HG02938 (cell line): ENCODE measurements at regions not wholly inside any gene's neighbourhood (a gene's known extent, or its start where the extent isn't known, plus 50 kb on each side); places are given as distances from the start of the nearest gene placed in this dataset.
"Not testable (repeated sequence)": the region's sequence is repeated elsewhere in the genome, so short reads cannot be mapped to it uniquely, and the experiment has no call there.

ENCODE experiments used
- ATAC-seq: cut with Tn5 transposase; IDR thresholded peaks from one replicate; pipeline ENCODE4 v1.9.1; 2021; ENCODE audit warnings: mild to moderate bottlenecking, moderate library complexity; ENCODE audit not compliant: unreplicated experiment

DNA sequence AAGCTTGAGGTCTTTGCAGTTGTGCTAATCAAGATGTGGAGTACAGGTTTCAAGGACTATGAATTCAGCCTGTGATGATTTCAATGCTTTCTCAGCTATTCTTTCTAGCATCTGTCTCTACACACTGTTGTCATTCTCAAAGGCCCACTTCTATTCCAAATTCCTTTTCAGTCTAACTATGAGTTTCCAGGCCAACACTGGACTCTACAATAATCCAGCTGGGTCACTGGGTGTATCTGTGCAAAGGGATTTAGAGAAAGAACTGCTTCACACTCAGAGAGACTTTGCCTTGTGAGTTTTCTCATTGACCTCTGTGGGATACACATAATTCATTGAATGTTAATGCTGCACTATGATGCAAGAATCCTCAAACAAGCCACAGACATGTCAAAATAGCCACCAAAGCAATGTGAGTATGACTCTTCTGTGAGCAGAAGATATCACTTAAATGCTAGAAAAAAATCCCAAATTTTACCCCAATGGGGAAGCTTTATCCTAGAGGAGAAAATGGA lies 171.8 kb upstream of the CLNK start:
- no peak for ATAC-seq

- ATAC-seq = no peak
Measured at GRCh38 chr4:10853196-10853595, 168.6 kb upstream of the CLNK start.

GRCh38 chr4:10841697-10842096 lies 157.1 kb upstream of the CLNK start:
- ATAC-seq = no peak

GRCh38 chr4:10837151-10837550 lies 152.6 kb upstream of the CLNK start:
- ATAC-seq = no peak

DNA sequence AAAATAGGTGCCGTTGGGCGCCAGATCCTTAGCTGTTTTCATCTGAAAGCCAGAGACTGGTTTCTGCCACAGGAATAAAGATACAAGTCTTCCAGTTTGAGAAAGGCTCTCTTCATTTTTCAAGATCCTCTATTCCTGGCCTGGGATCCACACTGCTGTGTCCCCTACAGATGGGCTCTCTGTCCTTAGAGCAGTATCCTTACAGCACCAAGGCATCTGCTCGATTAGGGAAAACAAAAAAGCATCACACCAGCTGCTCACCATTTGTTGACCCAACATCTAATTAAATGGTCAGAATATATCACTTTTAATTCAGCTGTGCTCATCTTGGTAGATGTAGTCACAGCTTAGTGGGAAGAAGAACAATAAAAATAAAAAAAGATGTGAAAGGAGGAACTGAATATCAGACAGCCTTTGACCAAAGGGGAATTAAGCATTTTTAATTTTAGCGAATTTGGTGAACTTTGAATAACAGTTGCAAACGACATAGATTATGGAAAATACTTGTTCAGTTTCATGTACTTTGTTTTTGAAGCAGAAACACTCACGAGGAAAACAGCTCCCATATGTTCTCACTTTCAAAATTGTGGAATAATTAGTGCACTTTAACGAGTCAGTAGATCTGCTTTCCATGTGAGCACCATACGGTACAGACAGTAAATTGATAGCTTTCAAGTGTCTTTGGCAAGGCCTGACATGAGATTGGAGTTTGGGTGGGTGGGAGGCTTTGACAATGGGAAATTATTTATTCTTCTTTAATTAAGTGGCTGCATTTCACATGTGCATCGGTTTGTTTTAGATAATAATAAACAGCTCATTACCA lies 148.4 kb upstream of the CLNK start:
- ATAC-seq = no peak

- ATAC-seq = no peak
Measured at GRCh38 chr4:10831727-10832408, 147.3 kb upstream of the CLNK start.

DNA sequence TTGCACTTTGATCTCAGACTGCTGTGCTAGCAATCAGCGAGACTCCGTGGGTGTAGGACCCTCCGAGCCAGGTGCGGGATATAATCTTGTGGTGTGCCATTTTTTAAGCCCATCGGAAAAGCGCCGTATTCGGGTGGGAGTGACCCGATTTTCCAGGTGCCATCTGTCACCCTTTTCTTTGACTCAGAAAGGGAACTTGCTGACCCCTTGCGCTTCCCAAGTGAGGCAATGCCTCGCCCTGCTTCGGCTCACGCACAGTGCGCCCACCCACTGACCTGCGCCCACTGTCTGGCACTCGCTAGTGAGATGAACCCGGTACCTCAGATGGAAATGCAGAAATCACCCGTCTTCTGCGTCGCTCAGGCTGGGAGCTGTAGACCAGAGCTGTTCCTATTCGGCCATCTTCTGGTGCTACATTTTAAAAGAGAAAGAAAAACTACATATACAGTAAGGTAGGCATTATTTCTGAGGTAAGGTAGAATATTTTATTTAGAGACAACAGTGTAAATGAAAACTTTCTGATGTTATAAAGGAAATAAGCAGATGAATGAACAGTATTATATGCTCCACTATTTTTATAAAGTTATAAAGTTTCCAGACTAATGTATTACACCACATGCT lies 144.5 kb upstream of the CLNK start:
- not testable (repeated sequence) for ATAC-seq

DNA sequence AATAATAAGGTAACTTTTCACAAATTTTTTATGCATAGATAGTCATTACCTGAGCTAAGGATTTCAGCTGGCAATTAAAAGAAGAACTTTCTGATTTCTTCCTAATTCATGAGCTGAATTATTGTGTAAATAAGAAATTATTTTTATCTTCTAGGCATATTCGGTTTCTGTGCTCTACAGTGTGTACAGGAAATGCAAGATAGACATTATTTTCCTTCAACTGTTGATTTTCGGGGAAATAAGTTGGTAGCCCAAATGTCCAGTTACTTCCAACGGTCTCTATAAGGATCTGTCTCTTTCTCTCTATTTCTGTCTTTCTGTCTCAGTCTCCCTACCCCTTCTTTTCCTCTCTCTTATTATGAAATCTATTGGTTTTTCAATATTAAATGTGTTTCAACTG lies 137.3 kb upstream of the CLNK start:
- ATAC-seq = no peak

- ATAC-seq = no peak
Measured at GRCh38 chr4:10816571-10816970, 132.0 kb upstream of the CLNK start.

DNA sequence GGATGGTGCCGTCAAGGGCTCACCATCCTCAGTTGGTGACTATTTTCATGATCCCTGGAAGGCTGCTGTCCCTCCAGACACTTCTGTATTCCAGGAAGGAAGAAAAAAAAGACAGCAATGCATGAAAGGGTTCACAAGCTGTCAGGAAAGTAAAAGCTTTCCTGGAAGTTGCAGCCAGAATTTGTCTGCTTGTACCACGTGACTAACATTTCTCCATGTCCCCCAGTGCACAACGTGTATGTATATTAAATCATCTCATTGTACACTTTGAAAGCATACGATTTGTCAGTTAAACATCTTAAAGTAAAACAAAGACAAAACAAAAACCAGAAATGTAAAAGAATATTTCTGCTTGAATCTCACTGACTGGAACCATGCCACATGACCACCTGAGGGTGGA lies 127.4 kb upstream of the CLNK start:
- no peak for ATAC-seq

DNA sequence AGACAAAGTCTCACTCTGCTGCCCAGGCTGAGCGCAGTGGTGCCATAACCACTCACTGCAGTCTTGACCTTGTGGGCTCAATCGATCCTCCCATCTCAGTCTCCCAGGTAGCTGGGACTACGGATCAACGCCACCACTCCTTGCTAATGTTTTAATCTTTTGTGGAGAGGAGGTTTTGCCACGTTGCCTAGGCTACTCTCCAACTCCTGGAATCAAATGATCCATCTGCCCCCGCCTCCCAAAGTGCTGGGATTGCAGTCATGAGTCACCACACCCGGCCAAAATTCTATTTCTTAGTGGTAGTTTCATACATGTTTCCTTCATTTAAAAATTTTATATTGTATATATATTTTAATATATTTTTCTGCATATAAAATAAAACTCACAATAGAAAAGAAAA lies 125.8 kb upstream of the CLNK start:
- no peak for ATAC-seq

- peak; percentile 80 for ATAC-seq
Measured at GRCh38 chr4:10809905-10810304, 125.3 kb upstream of the CLNK start.

DNA sequence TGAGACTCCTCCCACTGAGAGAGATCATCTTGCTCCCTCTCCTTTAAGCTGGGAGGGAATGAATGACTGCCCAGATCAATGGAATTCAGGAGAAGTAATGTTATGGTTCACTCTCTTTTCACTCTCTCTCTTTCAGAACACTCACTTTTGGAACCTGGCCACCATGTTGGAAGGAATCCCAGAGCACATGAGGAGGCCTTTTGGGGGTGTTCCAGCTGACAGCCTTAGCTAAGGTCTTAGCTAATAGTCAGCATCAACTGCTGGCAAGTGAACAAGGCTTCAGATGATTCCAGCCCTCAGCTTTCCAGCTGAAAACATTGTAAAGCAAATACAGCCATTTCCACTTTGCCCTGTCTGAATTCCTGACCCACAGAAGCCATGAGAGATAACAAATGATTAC lies 124.0 kb upstream of the CLNK start:
- ATAC-seq = no peak

DNA sequence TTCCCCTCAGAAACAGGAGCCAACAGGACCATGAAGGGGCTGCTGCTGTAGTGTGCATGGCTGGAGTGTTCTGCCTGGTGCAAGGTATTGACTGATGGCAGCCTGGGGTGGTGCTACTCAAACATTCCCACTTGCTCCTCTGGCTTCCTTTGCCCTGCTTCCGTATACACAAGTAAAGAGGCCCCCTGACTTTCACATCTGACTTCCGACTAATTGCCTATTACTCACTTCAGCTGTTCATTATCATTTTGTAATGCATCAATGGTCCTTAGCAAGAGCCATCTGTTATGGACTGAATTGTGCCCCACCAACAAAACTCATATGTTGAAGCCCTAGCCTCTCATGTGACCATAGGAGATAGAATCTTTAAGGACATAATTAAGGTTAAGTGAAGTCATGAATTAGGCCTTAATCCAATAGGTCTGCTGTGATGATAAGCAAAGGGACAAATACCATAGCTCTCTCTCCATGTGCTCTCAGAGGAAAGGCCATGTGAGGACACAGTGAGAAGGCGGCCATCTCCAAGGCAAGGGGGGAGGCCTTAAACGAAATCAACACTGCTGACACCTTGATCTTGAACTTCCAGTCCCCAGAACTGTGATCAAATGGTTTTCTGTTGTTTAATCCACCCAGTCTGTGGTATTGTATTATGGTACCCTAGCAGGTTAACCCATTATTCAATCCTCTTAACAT lies 122.5 kb upstream of the CLNK start:
- no peak for ATAC-seq

- ATAC-seq = no peak
Measured at GRCh38 chr4:10803713-10804343, 119.3 kb upstream of the CLNK start.

DNA sequence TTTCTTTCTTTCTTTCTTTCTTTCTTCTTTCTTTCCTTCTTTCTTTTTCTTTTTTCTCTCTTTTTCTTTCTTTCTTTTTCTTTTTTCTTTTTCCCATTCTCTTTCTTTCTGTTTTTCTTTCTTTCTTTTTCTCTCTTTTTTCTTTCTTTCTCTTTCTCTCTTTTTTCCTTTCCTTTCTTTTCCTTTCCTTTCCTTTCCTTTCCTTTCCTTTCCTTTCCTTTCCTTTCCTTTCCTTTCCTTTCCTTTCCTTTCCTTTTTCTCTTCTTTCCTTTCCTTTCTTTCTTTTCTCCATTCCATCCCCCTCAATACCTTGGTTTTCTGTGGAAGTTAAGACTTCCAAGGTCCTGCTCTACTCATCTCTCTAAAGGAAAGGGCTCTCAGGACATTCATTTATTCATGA lies 102.8 kb upstream of the CLNK start:
- ATAC-seq = no peak

DNA sequence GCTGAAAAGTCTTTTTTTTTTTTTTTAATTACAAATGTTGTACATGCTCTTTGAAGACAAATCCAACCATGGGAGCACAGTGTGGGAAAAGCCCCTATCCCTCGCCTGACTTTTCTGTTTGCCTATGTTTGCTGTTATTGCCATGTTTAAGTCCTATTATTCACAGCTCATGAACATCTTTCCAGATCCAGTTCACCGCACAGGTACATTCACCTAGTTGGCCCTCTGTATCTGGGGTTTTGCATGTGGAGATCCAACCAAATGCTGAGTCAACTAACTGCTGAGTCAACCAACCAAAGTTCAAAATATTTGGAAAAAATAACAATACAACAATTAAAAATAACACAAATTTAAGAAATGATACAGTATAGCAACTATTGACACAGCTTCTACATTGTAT lies 100.1 kb upstream of the CLNK start:
- ATAC-seq = no peak

DNA sequence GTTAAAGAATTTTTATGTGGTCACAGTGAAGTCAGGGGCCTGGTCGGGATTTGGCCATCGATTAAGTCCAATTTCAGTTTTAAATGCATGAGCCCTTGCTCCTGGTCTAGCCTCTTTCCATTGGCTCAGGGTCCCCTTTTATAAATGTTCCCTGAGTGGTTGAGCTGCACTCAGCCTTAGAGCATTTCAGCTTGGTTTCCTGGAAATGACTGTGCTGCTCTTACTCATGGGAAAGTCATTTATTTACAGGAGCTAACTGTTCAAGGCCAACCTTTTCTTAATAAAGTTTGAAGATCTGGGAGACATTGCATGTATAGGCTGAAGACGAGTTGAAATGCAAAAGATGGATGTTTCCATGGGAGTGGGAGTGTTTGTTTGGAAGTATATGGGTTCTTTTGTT lies 98.8 kb upstream of the CLNK start:
- ATAC-seq = no peak

GRCh38 chr4:10781805-10782204 lies 97.2 kb upstream of the CLNK start:
- no peak for ATAC-seq

DNA sequence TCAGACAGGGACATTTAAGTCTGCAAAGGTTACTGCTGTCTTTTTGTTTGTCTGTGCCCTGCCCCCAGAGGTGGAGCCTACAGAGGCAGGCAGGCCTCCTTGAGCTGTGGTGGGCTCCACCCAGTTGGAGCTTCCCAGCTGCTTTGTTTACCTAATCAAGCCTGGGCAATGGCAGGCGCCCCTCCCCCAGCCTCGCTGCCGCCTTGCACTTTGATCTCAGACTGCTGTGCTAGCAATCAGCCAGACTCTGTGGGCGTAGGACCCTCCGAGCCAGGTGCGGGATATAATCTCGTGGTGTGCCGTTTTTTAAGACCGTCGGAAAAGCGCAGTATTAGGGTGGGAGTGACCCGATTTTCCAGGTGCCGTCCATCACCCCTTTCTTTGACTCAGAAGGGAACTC lies 96.2 kb upstream of the CLNK start:
- not testable (repeated sequence) for ATAC-seq

DNA sequence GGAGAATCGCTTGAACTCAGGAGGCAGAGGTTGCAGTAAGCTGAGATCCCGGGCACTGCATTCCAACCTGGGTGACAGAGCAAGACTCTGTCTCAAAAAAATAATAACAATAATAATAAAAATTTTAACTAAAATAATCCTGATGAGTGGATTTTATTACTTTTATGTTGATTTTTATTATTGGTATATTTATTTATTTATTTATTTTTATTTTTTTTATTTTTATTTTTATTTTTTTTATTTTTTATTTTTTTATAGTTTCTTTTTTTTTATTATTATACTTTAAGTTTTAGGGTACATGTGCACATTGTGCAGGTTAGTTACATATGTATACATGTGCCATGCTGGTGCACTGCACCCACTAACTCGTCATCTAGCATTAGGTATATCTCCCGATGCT lies 90.6 kb upstream of the CLNK start:
- not testable (repeated sequence) for ATAC-seq
